K562 (cell line): ENCODE measurements at regions not wholly inside any gene's neighbourhood (a gene's known extent, or its start where the extent isn't known, plus 50 kb on each side); places are given as distances from the start of the nearest gene placed in this dataset.

Experiments
- BDP1 ChIP-seq: IDR thresholded peaks from 3 replicates; pipeline ENCODE4 v1.6.1; 2011; ENCODE audit not compliant: insufficient read length, insufficient read depth
- BRF1 ChIP-seq: IDR thresholded peaks from 3 replicates; pipeline ENCODE4 v1.6.1; 2011; ENCODE audit warnings: borderline replicate concordance, mild to moderate bottlenecking; ENCODE audit not compliant: insufficient read length; ENCODE audit errors: extremely low read depth
- FIP1L1 ChIP-seq: fragments of 200-400 bp; formaldehyde crosslinking; IDR thresholded peaks from 2 replicates; pipeline ENCODE4 v1.6.1; 2018; ENCODE audit warnings: mild to moderate bottlenecking, low read depth, low read length; ENCODE audit not compliant: poor library complexity, severe bottlenecking
- GABPB1 ChIP-seq: sonication (generic); formaldehyde crosslinking; IDR thresholded peaks from 2 replicates; pipeline ENCODE4 v1.8.0; 2022; ENCODE audit warnings: mild to moderate bottlenecking, missing genetic modification reagents
- MAZ ChIP-seq, 2 experiments: fragments of 450-650 bp in 1 of 2; sonication (generic) in 1 of 2; formaldehyde crosslinking; IDR thresholded peaks in 1 of 2; conservative IDR thresholded peaks in 1 of 2; 2 replicates each; pipeline versions ENCODE4 v1.4.0 to v1.5.0; 2020; ENCODE audit warnings: mild to moderate bottlenecking in 1 of 2, missing genetic modification reagents in 1 of 2
- NONO ChIP-seq, 2 experiments: fragments of 200-400 bp in 1 of 2; fragments of 450-650 bp in 1 of 2; formaldehyde crosslinking in 1 of 2; IDR thresholded peaks; 2 replicates each; pipeline ENCODE4 v1.6.1; 2017; ENCODE audit warnings: low read depth in 2 of 2, mild to moderate bottlenecking in 2 of 2, moderate library complexity in 2 of 2, low read length in 1 of 2
- NR2F6 ChIP-seq: fragments of 450-650 bp; formaldehyde crosslinking; IDR thresholded peaks from 2 replicates; pipeline ENCODE4 v1.4.0; 2020; ENCODE audit warnings: mild to moderate bottlenecking
- SMARCA5 ChIP-seq: fragments of 450-650 bp; IDR thresholded peaks from 2 replicates; pipeline ENCODE4 v1.6.1; 2016
- SREBF2 ChIP-seq: sonication (generic); formaldehyde crosslinking; IDR thresholded peaks from 2 replicates; pipeline ENCODE4 v1.4.0; 2020; ENCODE audit warnings: mild to moderate bottlenecking, missing genetic modification reagents
- SRSF7 ChIP-seq: fragments of 200-400 bp; formaldehyde crosslinking; optimal IDR thresholded peaks from 2 replicates; pipeline ENCODE3; 2017; ENCODE audit warnings: mild to moderate bottlenecking, low read depth, low read length
- TCFL5 ChIP-seq: fragments of 250-450 bp; sonication (Bioruptor Pico); conservative IDR thresholded peaks from 2 replicates; pipeline ENCODE4 v1.6.1; 2021; ENCODE audit warnings: mild to moderate bottlenecking, moderate library complexity, matching md5 sums
- TF ChIP-seq, protein P1 (sequence below), 2 experiments: fragments of 450-650 bp in 1 of 2; sonication (generic) in 1 of 2; formaldehyde crosslinking in 1 of 2; IDR thresholded peaks; 2 replicates each; pipeline versions ENCODE4 v1.7.1 to v1.9.0; 2016 to 2022; ENCODE audit warnings: inconsistent platforms in 1 of 2, mild to moderate bottlenecking in 1 of 2, missing genetic modification reagents in 1 of 2
- TF ChIP-seq, protein P2 (sequence below): fragments of 250-450 bp; sonication (Bioruptor Pico); IDR thresholded peaks from 2 replicates; pipeline ENCODE4 v1.6.1; 2021; ENCODE audit warnings: mild to moderate bottlenecking
- TF ChIP-seq, protein P3 (sequence below): sonication (generic); formaldehyde crosslinking; IDR thresholded peaks from 2 replicates; pipeline ENCODE4 v1.8.1; 2023; ENCODE audit warnings: mild to moderate bottlenecking, missing genetic modification reagents

DNA sequence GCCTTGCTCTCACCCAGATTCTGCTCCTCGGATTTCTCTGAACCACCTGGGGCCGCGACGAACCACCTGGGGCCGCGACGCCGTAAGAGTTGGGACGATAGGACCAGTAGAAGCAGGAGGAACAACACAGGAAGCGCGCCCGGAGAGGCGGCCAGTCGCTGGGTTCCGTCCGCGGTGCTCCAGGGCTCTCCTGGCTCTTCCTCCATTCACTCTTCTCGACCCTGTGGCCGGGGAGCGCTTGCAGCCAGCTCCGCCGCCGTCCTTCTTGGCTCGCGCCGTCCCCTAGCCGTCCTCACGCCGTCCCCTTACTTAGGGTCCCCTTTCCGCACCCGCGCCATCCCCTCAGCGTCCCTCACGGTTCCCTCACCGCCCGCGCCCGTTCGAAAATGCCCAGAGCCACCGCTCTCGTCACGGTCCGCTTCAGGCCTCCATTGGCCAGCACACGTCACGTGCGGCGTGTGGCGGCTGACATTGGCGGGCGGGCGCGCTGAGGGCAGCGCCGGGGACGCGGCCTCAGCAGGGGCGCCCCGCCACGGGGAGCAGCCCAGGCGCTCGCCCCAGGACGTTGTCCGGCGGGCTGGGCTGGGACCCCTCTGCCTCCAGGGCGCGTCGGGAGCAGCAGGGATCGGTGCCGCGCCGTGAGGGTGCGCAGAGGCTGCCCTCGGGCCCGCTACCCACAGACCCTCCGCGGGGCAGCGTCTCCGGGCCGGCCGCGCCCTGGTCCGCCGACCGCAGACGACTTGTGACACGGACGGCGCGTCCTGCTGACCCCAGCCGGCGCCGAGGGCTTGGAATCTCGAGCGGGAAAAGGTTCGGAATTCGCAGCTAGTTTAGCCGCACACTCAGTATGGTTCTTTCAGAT lies 53.7 kb upstream of the PTPDC1 start (continued):
- TF ChIP-seq, protein P1, sequence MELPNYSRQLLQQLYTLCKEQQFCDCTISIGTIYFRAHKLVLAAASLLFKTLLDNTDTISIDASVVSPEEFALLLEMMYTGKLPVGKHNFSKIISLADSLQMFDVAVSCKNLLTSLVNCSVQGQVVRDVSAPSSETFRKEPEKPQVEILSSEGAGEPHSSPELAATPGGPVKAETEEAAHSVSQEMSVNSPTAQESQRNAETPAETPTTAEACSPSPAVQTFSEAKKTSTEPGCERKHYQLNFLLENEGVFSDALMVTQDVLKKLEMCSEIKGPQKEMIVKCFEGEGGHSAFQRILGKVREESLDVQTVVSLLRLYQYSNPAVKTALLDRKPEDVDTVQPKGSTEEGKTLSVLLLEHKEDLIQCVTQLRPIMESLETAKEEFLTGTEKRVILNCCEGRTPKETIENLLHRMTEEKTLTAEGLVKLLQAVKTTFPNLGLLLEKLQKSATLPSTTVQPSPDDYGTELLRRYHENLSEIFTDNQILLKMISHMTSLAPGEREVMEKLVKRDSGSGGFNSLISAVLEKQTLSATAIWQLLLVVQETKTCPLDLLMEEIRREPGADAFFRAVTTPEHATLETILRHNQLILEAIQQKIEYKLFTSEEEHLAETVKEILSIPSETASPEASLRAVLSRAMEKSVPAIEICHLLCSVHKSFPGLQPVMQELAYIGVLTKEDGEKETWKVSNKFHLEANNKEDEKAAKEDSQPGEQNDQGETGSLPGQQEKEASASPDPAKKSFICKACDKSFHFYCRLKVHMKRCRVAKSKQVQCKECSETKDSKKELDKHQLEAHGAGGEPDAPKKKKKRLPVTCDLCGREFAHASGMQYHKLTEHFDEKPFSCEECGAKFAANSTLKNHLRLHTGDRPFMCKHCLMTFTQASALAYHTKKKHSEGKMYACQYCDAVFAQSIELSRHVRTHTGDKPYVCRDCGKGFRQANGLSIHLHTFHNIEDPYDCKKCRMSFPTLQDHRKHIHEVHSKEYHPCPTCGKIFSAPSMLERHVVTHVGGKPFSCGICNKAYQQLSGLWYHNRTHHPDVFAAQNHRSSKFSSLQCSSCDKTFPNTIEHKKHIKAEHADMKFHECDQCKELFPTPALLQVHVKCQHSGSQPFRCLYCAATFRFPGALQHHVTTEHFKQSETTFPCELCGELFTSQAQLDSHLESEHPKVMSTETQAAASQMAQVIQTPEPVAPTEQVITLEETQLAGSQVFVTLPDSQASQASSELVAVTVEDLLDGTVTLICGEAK (IDR thresholded peaks at IDR 0.05) = no peak
- TF ChIP-seq, protein P1 (CRISPR knock-in tag; IDR thresholded peaks at IDR 0.05) = no peak
- TF ChIP-seq SRSF7 (no peak), TCFL5 (CRISPR knock-in tag) (no peak), NR2F6 (CRISPR knock-in tag) (no peak), SMARCA5 (no peak), BDP1 (no peak), MAZ (CRISPR knock-in tag; conservative IDR thresholded peaks at IDR 0.05 in 1 of 2, IDR thresholded peaks at IDR 0.05 in 1 of 2) (no peak; a peak in 4 of 4 replicates), NONO (IDR thresholded peaks at IDR 0.05; ENCODE audit: low read depth in 2 of 2, low read length in 1 of 2) (peak; percentile 83 to 86; a peak in 3 of 4 replicates), SREBF2 (no peak), GABPB1 (no peak; the same call in 1 of the 2 replicates), FIP1L1 (peak; percentile 22), BRF1 (no peak)
- TF ChIP-seq, protein P2, sequence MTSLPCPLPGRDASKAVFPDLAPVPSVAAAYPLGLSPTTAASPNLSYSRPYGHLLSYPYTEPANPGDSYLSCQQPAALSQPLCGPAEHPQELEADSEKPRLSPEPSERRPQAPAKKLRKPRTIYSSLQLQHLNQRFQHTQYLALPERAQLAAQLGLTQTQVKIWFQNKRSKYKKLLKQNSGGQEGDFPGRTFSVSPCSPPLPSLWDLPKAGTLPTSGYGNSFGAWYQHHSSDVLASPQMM (CRISPR knock-in tag) = no peak
- TF ChIP-seq, protein P3, sequence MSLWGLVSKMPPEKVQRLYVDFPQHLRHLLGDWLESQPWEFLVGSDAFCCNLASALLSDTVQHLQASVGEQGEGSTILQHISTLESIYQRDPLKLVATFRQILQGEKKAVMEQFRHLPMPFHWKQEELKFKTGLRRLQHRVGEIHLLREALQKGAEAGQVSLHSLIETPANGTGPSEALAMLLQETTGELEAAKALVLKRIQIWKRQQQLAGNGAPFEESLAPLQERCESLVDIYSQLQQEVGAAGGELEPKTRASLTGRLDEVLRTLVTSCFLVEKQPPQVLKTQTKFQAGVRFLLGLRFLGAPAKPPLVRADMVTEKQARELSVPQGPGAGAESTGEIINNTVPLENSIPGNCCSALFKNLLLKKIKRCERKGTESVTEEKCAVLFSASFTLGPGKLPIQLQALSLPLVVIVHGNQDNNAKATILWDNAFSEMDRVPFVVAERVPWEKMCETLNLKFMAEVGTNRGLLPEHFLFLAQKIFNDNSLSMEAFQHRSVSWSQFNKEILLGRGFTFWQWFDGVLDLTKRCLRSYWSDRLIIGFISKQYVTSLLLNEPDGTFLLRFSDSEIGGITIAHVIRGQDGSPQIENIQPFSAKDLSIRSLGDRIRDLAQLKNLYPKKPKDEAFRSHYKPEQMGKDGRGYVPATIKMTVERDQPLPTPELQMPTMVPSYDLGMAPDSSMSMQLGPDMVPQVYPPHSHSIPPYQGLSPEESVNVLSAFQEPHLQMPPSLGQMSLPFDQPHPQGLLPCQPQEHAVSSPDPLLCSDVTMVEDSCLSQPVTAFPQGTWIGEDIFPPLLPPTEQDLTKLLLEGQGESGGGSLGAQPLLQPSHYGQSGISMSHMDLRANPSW (CRISPR knock-in tag) = no peak; the same call in 1 of the 2 replicates
